GM03348 (cell line): ENCODE measurements at regions not wholly inside any gene's neighbourhood (a gene's known extent, or its start where the extent isn't known, plus 50 kb on each side); places are given as distances from the start of the nearest gene placed in this dataset.

Source experiments
- DNase-seq: peaks from one replicate; pipeline ENCODE4 v3.0.0; 2012; ENCODE audit warnings: low spot score

GRCh38 chr18:77911971-77912605 is 662.4 kb downstream of the GALR1 start:
- DNase-seq: no peak

GRCh38 chr18:77918730-77919129 is 669.1 kb downstream of the GALR1 start:
- DNase-seq: no peak

GRCh38 chr18:77919923-77920322 is 670.3 kb downstream of the GALR1 start:
- DNase-seq: no peak

- DNase-seq: no peak
Measured at GRCh38 chr18:77935342-77935741, 685.7 kb downstream of the GALR1 start.

- no peak for DNase-seq
Measured at GRCh38 chr18:77940566-77940965, 690.9 kb downstream of the GALR1 start.

- no peak for DNase-seq
Measured at GRCh38 chr18:77944533-77944932, 694.9 kb downstream of the GALR1 start.

- DNase-seq: no peak
Measured at GRCh38 chr18:77948567-77948966, 698.9 kb downstream of the GALR1 start.

- no peak for DNase-seq
Measured at GRCh38 chr18:77949355-77949973, 699.8 kb downstream of the GALR1 start.

- no peak for DNase-seq
Measured at GRCh38 chr18:77959248-77959647, 709.6 kb downstream of the GALR1 start.

- DNase-seq: no peak
Measured at GRCh38 chr18:77960791-77961410, 711.3 kb downstream of the GALR1 start.

GRCh38 chr18:77967071-77967470 is 717.4 kb downstream of the GALR1 start:
- no peak for DNase-seq

- DNase-seq: no peak
Measured at GRCh38 chr18:77967791-77968190, 718.1 kb downstream of the GALR1 start.

GRCh38 chr18:77969972-77970371 is 720.3 kb downstream of the GALR1 start:
- DNase-seq: no peak

- no peak for DNase-seq
Measured at GRCh38 chr18:77970814-77971213, 721.2 kb downstream of the GALR1 start.

GRCh38 chr18:77973745-77974144 is 724.1 kb downstream of the GALR1 start:
- no peak for DNase-seq

GRCh38 chr18:77974329-77974728 is 724.7 kb downstream of the GALR1 start:
- no peak for DNase-seq

GRCh38 chr18:77977331-77977730 is 727.7 kb downstream of the GALR1 start:
- no peak for DNase-seq

GRCh38 chr18:77980275-77980674 is 730.6 kb downstream of the GALR1 start:
- DNase-seq: no peak

- DNase-seq: no peak
Measured at GRCh38 chr18:77981874-77982273, 732.2 kb downstream of the GALR1 start.

- no peak for DNase-seq
Measured at GRCh38 chr18:77983270-77983669, 733.6 kb downstream of the GALR1 start.

- no peak for DNase-seq
Measured at GRCh38 chr18:77984178-77984577, 734.5 kb downstream of the GALR1 start.

GRCh38 chr18:77984833-77985232 is 735.2 kb downstream of the GALR1 start:
- no peak for DNase-seq

- no peak for DNase-seq
Measured at GRCh38 chr18:77985526-77986281, 736.1 kb downstream of the GALR1 start.
